ENCODE measurements at regions not wholly inside any gene's neighbourhood (a gene's known extent, or its start where the extent isn't known, plus 50 kb on each side); places are given as distances from the start of the nearest gene placed in this dataset.

- BruUV-seq (replicated peaks) = no TSS peak
- no peak for TF ChIP-seq EZH2 (IDR thresholded peaks at IDR 0.05; ENCODE audit: low read depth)
- no peak for TF ChIP-seq CTCF (conservative IDR thresholded peaks at IDR 0.05)
- no peaks in the 10 kb centered on the region for H3K36me3 ChIP-seq (ENCODE audit: low read depth)
- DNase-seq = no peak
- ChIA-PET CTCF (no interaction called here), POLR2A (ENCODE audit: unreplicated experiment) (no interaction called here)
- H3F3A ChIP-seq (ENCODE audit: insufficient read depth, low read depth) = no peaks in the 10 kb centered on the region
- H3K9me3 ChIP-seq (ENCODE audit: insufficient read depth, low read depth) = no peaks in the 10 kb centered on the region
- H4K20me1 ChIP-seq (ENCODE audit: insufficient read depth) = no peaks in the 10 kb centered on the region
- H3K9me2 ChIP-seq (ENCODE audit: insufficient read depth) = no peaks in the 10 kb centered on the region
- no peak overlapping the region for H3K4me3 ChIP-seq
- H3K4me2 ChIP-seq = no peak overlapping the region
- intact Hi-C loops (cut with micrococcal nuclease; ENCODE audit: unreplicated experiment) = no loop called here
- no peaks in the 10 kb centered on the region for H3K79me2 ChIP-seq (ENCODE audit: low read depth)
- no peaks in the 10 kb centered on the region for H3K27me3 ChIP-seq (ENCODE audit: insufficient read depth, low read depth)
- no peak overlapping the region for H3K27ac ChIP-seq
- no peak overlapping the region for H2AFZ ChIP-seq
- no peaks in the 10 kb centered on the region for H3K4me1 ChIP-seq (replicated peaks; ENCODE audit: insufficient read depth)
Observed at GRCh38 chr15:62412686-62413085, 247.6 kb upstream of the C2CD4B start.

DNA sequence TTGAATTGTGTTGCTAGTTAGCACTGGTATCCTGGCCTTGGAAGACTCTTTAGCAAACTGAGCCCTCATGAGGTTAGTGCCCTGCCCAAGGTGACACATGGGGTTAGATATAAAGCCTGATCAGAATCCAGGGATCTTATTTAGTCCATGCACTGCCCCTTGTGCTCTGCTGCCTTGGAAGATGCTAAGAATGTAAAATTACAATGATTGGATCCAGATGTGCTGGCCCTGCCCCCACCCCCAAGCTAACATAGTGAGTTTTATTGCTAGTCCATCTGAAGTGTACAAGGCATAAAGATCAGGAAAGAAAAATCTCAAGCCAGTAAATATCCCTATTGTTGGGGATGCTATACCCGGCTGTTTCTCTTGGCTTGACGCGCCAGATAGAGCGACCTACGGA lies 248.1 kb upstream of the C2CD4B start:
- Histone ChIP-seq H3K4me1 (replicated peaks; ENCODE audit: insufficient read depth) (no peaks in the 10 kb centered on the region), H3K9me2 (ENCODE audit: insufficient read depth) (no peaks in the 10 kb centered on the region), H3K27me3 (ENCODE audit: insufficient read depth, low read depth) (no peaks in the 10 kb centered on the region), H3K36me3 (ENCODE audit: low read depth) (no peaks in the 10 kb centered on the region), H3F3A (ENCODE audit: insufficient read depth, low read depth) (no peaks in the 10 kb centered on the region), H4K20me1 (ENCODE audit: insufficient read depth) (no peaks in the 10 kb centered on the region), H3K4me2 (no peak overlapping the region), H3K79me2 (ENCODE audit: low read depth) (no peaks in the 10 kb centered on the region), H3K4me3 (no peak overlapping the region), H2AFZ (no peak overlapping the region), H3K9me3 (ENCODE audit: insufficient read depth, low read depth) (no peaks in the 10 kb centered on the region), H3K27ac (no peak overlapping the region)
- DNase-seq = no peak
- ChIA-PET POLR2A (ENCODE audit: unreplicated experiment) (no interaction called here), CTCF (no interaction called here)
- TF ChIP-seq CTCF (conservative IDR thresholded peaks at IDR 0.05) (no peak), EZH2 (IDR thresholded peaks at IDR 0.05; ENCODE audit: low read depth) (no peak)
- no TSS peak for BruUV-seq (replicated peaks)
- intact Hi-C loops (cut with micrococcal nuclease; ENCODE audit: unreplicated experiment) = no loop called here

DNA sequence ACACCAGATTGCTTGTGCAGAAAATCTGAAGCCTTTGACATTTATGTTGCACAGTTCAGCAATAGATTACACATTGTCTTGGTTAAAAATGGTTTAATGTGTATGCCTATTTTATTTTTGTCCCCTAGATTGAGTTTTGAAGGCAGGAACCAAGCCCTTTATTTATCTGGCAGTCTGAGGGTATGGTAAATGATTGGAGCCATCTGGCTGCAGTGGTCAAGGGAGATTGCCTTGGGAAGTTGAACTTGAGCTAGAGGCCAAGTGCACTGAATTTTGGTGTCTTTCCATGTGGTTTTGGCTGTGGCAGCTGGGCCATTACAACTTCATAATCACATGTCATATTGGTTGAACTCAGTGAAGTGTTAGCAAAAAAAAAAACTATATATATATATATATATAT lies 248.7 kb upstream of the C2CD4B start:
- DNase-seq = no peak
- POLR2A ChIA-PET (ENCODE audit: unreplicated experiment) = no interaction called here
- H2AFZ ChIP-seq = no peak overlapping the region
- no peak overlapping the region for H3K4me2 ChIP-seq
- BruUV-seq (replicated peaks) = no TSS peak
- no peaks in the 10 kb centered on the region for H3K79me2 ChIP-seq (ENCODE audit: low read depth)
- H3K27ac ChIP-seq = no peak overlapping the region
- no peaks in the 10 kb centered on the region for H3F3A ChIP-seq (ENCODE audit: insufficient read depth, low read depth)
- no peaks in the 10 kb centered on the region for H3K27me3 ChIP-seq (ENCODE audit: insufficient read depth, low read depth)
- H3K4me1 ChIP-seq (replicated peaks; ENCODE audit: insufficient read depth) = no peaks in the 10 kb centered on the region
- H3K9me2 ChIP-seq (ENCODE audit: insufficient read depth) = no peaks in the 10 kb centered on the region
- no peak overlapping the region for H3K4me3 ChIP-seq
- no peaks in the 10 kb centered on the region for H4K20me1 ChIP-seq (ENCODE audit: insufficient read depth)
- no peaks in the 10 kb centered on the region for H3K9me3 ChIP-seq (ENCODE audit: insufficient read depth, low read depth)
- H3K36me3 ChIP-seq (ENCODE audit: low read depth) = no peaks in the 10 kb centered on the region
- TF ChIP-seq CTCF (conservative IDR thresholded peaks at IDR 0.05) (no peak), EZH2 (IDR thresholded peaks at IDR 0.05; ENCODE audit: low read depth) (no peak)
- intact Hi-C loops (cut with micrococcal nuclease; ENCODE audit: unreplicated experiment) = no loop called here
- CTCF ChIA-PET = no interaction called here
